Frontal cortex (tissue), 3 donors: ENCODE measurements at regions not wholly inside any gene's neighbourhood (a gene's known extent, or its start where the extent isn't known, plus 50 kb on each side); places are given as distances from the start of the nearest gene placed in this dataset.
"Not testable (repeated sequence)": the region's sequence is repeated elsewhere in the genome, so short reads cannot be mapped to it uniquely, and the experiment has no call there.

Experiments
- DNase-seq, 2 donors: peaks; one replicate each; pipeline ENCODE4 v3.0.0; 2012; ENCODE audit warnings: low spot score in 2 of 2
- FAIRE-seq: peaks from 2 replicates; lab custom pipeline; 2012; peaks lifted over from hg19 to GRCh38; lab: Jason Lieb, UNC
- donor health status: control.
- donor health status: control.
- donor health status: control.

GRCh38 chr2:175834477-175834876 lies 167.6 kb downstream of the LNPK start:
- no peak for DNase-seq
- FAIRE-seq = no peak

- FAIRE-seq = no peak
- no peak for DNase-seq
These were observed 169.2 kb downstream of the LNPK start for GRCh38 chr2:175832866-175833265.

DNA sequence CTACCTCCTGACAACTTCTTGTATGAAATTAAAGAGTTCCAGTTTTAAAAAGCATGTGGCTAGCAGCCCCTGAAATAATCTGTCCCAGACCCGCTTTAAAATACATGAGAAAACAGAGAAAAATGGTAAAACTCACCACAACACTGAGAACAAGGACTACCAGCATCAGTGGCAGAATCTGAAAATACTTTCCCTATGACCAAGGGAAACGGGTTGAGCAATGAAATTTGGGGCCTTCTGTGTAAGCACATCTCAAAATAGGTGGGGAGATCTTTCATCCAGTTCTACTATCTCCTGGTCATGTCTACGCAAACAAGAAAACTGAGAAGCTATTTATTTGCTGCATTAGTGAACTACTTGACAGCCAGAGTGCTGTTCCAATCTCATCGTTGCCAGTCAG lies 172.3 kb downstream of the LNPK start:
- DNase-seq (no peak), FAIRE-seq (no peak)

- no peak for DNase-seq
- FAIRE-seq = no peak
These were observed 174.2 kb downstream of the LNPK start for GRCh38 chr2:175827856-175828255.

DNA sequence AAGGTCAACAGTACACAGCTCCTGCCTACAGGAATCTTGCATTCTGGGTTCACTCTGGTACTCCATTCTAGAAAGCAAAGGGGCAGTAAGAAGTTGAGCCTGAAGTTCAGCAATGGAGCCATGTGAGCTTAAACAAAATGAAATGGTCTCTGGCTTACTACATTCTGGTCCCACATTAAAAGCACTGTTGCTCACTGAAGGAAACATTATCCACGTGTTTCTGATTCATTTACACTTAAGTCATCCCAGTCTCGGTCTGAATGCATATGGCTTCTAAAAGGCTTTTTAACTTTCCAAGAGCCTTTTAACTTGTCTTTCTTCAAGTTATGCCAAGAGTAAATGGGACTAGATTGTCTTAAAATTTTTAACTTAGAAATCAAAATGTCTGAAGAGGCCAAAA lies 177.8 kb downstream of the LNPK start:
- FAIRE-seq (no peak), DNase-seq (no peak)

DNA sequence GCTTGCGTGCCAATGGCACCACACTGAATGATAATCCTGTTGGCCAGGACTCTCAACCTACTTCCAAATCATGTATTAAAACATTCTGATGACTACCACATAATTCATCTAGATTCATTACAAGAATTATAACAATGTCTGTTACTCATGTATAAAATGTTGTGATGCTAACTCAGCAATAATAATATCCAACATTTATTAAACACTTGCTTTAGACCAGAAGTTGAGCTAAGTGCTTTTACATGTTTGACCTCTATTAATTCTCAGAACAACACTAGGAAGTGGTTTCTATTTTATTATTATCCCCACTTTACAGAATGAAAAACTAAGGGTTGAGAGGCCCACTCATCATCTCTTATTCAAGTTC lies 178.4 kb downstream of the LNPK start:
- FAIRE-seq (no peak), DNase-seq (no peak)

GRCh38 chr2:175823002-175823706 lies 178.9 kb downstream of the LNPK start:
- no peak for FAIRE-seq
- peak in 1 of 2 donors; percentile 4 for DNase-seq

DNA sequence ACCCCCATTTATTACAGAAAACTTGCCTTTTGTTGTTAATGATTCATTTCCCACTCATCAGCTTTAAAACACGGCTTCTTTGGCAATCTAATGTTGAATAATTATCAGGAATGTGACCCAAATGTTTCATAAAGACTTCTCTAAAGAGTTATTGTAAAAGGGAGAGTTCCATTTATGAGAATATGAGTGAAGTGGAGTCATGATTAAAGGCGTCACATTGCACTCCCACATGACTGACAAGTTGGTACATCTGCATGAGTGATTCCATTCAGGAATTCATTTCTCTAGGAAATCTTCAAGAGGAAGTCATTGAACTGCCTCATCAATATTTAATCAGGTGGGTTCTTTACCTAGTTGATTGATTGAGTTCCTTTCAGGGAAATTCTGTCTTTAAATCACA lies 184.8 kb downstream of the LNPK start:
- FAIRE-seq (no peak), DNase-seq (no peak)

GRCh38 chr2:175815537-175815936 lies 186.5 kb downstream of the LNPK start:
- DNase-seq (no peak), FAIRE-seq (no peak)

GRCh38 chr2:175811971-175812370 lies 190.1 kb downstream of the LNPK start:
- FAIRE-seq = no peak
- no peak for DNase-seq

GRCh38 chr2:175808858-175809257 lies 193.2 kb downstream of the LNPK start:
- no peak for DNase-seq
- no peak for FAIRE-seq

- FAIRE-seq (no peak), DNase-seq (no peak)
These were observed 194.0 kb downstream of the LNPK start for GRCh38 chr2:175808078-175808477.

GRCh38 chr2:175807031-175807873 lies 194.8 kb downstream of the LNPK start:
- FAIRE-seq (no peak), DNase-seq (no peak)

DNA sequence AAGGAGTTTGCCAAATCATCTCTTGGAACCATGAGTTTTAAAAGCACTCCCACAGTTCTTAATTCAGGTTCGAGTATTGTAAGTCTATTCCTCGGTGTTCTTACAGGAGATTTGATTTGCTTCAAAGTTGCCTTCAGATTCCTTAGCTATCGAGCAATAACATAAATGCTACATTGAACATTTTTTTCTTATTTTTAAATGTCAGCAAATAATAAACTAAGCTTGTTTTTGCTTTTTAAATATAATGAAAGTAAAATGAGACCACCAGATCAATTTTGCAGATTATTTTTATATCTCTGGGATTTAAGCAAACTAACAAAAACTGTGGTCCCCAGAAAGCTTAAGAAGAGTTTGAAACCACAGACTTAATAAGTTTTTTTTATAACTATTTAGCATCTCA lies 195.5 kb downstream of the LNPK start:
- no peak for FAIRE-seq

GRCh38 chr2:175806125-175806490 lies 196.0 kb downstream of the LNPK start:
- no peak for DNase-seq
- no peak for FAIRE-seq

More for the DNA sequence above, 195.5 kb downstream of the LNPK start:
- no peak for DNase-seq

DNA sequence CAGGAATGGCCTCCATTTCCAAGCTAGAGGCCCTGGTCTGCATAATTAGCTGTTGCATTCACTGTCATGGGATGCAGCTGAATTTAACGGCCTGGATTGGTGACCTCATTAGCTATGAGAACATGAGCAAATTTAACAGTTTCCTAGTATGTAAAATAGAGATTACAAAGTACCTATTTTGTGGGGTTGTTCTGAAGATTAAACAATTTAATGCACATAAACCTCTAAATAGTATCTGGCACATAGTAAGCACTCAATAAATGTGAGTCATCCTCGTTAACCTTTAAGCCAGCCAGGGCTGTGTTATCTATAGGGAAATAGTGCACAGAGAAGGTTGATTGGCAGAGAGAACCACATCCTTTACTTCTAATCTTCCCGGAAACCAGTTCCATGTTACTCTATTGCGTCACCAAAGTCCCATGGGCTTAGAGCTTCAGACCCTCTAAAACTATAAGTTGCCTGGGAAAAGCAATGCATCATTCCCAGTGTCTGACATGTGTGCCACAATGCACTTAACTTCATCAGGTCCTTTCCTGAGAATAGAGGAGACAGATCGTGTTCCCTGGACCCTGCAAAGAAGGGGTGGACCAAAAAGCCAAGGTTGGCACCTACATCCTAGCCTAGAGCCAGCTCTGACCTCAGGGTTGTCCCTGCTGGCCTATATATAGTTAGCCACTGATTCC lies 196.5 kb downstream of the LNPK start:
- FAIRE-seq (no peak), DNase-seq (no peak)

GRCh38 chr2:175804122-175804521 lies 197.9 kb downstream of the LNPK start:
- DNase-seq = no peak
- FAIRE-seq = no peak

- not testable (repeated sequence) for DNase-seq, FAIRE-seq
These were observed 205.6 kb downstream of the LNPK start for GRCh38 chr2:175796422-175796821.

DNA sequence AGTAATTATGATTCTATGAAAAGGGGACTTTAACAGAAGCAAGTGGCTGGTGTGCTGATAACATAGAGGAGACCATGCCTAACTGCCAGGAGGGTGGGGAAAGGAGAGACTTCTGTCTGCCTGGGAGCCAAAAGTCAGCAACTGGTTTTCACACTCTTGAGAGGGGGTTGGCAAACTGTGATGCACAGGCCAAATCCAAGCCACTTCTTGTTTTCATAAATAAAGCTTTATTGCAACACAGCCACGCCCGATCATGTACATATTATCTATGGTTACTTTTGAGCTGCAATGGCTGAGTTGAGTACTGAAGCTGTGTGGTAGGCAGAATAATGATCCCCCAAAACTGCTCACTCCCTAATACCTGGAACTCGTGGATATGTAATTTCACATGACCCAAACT lies 208.4 kb downstream of the LNPK start:
- FAIRE-seq = no peak
- DNase-seq = no peak

DNA sequence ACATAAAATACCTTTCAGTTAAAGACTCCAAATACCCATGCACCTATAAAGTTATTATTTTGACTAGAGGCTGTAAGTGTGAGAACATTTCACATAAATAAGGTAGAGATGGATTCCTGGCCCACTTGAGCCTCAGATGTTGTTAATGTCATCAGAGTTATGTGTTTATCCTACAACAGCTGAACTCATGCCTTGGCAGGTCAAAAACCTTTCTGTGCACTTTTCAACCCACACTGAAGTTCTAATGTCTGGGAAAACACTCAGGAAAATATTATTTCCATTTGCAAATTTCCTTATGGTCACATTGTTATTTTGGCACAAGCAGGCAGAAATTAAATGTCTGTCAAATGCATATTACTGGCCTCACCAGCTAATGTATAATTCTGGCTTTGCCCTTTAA lies 209.2 kb downstream of the LNPK start:
- FAIRE-seq (no peak), DNase-seq (no peak)

GRCh38 chr2:175792199-175792598 lies 209.9 kb downstream of the LNPK start:
- FAIRE-seq (no peak), DNase-seq (no peak)
